Neural cell (in vitro differentiated cells): ENCODE measurements at regions not wholly inside any gene's neighbourhood (a gene's known extent, or its start where the extent isn't known, plus 50 kb on each side); places are given as distances from the start of the nearest gene placed in this dataset.

Experiments used
- EP300 ChIP-seq: fragments of 450-650 bp; conservative IDR thresholded peaks from 2 replicates; pipeline ENCODE4 v1.6.1; 2014; ENCODE audit warnings: antibody characterized with exemption, mild to moderate bottlenecking, moderate library complexity; ENCODE audit not compliant: poor library complexity, severe bottlenecking
- EZH2 ChIP-seq: fragments of 200-600, 300-800 bp; shearing (Covaris generic), sonication (generic); IDR thresholded peaks from 2 replicates; pipeline ENCODE4 v1.6.1; 2014; ENCODE audit warnings: antibody characterized with exemption, low read length, borderline replicate concordance, mild to moderate bottlenecking; ENCODE audit not compliant: insufficient read depth, poor library complexity, severe bottlenecking
- MXI1 ChIP-seq: fragments of 450-650 bp; conservative IDR thresholded peaks from 2 replicates; pipeline ENCODE4 v1.6.1; 2014; ENCODE audit warnings: antibody characterized with exemption, mild to moderate bottlenecking; ENCODE audit not compliant: poor library complexity, severe bottlenecking
- POLR2AphosphoS5 ChIP-seq: IDR thresholded peaks from 2 replicates; pipeline ENCODE4 v1.6.1; 2012
- RAD21 ChIP-seq: fragments of 450-650 bp; conservative IDR thresholded peaks from 2 replicates; pipeline ENCODE4 v1.6.1; 2014; ENCODE audit warnings: antibody characterized with exemption, mild to moderate bottlenecking, moderate library complexity
- SMC3 ChIP-seq: fragments of 450-650 bp; conservative IDR thresholded peaks from 2 replicates; pipeline ENCODE4 v1.6.1; 2014; ENCODE audit warnings: antibody characterized with exemption, mild to moderate bottlenecking, moderate library complexity; ENCODE audit not compliant: poor library complexity
- TAF1 ChIP-seq: IDR thresholded peaks from 2 replicates; pipeline ENCODE4 v1.6.1; 2012; ENCODE audit warnings: low read depth
- TF ChIP-seq, protein P1 (sequence below): fragments of 450-650 bp; IDR thresholded peaks from 2 replicates; pipeline ENCODE4 v1.5.1; 2014; ENCODE audit warnings: antibody characterized with exemption, mild to moderate bottlenecking, moderate library complexity; ENCODE audit not compliant: poor library complexity, severe bottlenecking
- TF ChIP-seq, protein P2 (sequence below): IDR thresholded peaks from 2 replicates; pipeline ENCODE4 v1.6.1; 2012; ENCODE audit warnings: borderline replicate concordance

DNA sequence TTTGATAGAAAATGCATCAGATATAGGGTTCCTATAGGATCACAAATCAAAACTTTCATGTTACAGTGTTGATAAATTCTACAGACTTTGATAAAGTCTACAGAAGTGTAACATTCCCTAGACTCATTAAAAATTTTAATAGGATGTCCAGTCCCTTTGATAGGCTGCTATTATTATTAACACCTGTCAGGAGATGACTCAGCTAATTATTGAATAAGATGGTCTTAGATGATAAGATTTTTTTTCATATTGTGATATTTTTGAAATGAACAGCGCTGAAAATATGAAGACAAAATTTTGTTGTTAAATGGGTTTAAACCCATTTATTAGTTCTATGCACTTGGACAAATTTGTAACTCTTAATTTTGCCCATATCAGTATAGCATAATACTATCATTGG, 356.8 kb upstream of the SLITRK1 start:
- no peak for TF ChIP-seq EP300
- TF ChIP-seq, protein P1, sequence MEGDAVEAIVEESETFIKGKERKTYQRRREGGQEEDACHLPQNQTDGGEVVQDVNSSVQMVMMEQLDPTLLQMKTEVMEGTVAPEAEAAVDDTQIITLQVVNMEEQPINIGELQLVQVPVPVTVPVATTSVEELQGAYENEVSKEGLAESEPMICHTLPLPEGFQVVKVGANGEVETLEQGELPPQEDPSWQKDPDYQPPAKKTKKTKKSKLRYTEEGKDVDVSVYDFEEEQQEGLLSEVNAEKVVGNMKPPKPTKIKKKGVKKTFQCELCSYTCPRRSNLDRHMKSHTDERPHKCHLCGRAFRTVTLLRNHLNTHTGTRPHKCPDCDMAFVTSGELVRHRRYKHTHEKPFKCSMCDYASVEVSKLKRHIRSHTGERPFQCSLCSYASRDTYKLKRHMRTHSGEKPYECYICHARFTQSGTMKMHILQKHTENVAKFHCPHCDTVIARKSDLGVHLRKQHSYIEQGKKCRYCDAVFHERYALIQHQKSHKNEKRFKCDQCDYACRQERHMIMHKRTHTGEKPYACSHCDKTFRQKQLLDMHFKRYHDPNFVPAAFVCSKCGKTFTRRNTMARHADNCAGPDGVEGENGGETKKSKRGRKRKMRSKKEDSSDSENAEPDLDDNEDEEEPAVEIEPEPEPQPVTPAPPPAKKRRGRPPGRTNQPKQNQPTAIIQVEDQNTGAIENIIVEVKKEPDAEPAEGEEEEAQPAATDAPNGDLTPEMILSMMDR = no peak
- TF ChIP-seq EZH2 = no peak
- TF ChIP-seq TAF1 = no peak
- TF ChIP-seq SMC3 = no peak
- no peak for TF ChIP-seq POLR2AphosphoS5
- TF ChIP-seq MXI1 = no peak
- TF ChIP-seq RAD21 = no peak
- TF ChIP-seq, protein P2, sequence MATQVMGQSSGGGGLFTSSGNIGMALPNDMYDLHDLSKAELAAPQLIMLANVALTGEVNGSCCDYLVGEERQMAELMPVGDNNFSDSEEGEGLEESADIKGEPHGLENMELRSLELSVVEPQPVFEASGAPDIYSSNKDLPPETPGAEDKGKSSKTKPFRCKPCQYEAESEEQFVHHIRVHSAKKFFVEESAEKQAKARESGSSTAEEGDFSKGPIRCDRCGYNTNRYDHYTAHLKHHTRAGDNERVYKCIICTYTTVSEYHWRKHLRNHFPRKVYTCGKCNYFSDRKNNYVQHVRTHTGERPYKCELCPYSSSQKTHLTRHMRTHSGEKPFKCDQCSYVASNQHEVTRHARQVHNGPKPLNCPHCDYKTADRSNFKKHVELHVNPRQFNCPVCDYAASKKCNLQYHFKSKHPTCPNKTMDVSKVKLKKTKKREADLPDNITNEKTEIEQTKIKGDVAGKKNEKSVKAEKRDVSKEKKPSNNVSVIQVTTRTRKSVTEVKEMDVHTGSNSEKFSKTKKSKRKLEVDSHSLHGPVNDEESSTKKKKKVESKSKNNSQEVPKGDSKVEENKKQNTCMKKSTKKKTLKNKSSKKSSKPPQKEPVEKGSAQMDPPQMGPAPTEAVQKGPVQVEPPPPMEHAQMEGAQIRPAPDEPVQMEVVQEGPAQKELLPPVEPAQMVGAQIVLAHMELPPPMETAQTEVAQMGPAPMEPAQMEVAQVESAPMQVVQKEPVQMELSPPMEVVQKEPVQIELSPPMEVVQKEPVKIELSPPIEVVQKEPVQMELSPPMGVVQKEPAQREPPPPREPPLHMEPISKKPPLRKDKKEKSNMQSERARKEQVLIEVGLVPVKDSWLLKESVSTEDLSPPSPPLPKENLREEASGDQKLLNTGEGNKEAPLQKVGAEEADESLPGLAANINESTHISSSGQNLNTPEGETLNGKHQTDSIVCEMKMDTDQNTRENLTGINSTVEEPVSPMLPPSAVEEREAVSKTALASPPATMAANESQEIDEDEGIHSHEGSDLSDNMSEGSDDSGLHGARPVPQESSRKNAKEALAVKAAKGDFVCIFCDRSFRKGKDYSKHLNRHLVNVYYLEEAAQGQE = no peak
